GM18505 (cell line): ENCODE measurements at regions not wholly inside any gene's neighbourhood (a gene's known extent, or its start where the extent isn't known, plus 50 kb on each side); places are given as distances from the start of the nearest gene placed in this dataset.

ENCODE experiments used
- ATAC-seq: cut with Tn5 transposase; IDR thresholded peaks from one replicate; pipeline ENCODE4 v1.9.1; 2021; ENCODE audit not compliant: unreplicated experiment
- POLR2A ChIP-seq: IDR thresholded peaks from 4 replicates; pipeline ENCODE4 v1.6.1; 2011; ENCODE audit warnings: borderline replicate concordance; ENCODE audit not compliant: insufficient read depth, insufficient read length; ENCODE audit errors: extremely low read depth

DNA sequence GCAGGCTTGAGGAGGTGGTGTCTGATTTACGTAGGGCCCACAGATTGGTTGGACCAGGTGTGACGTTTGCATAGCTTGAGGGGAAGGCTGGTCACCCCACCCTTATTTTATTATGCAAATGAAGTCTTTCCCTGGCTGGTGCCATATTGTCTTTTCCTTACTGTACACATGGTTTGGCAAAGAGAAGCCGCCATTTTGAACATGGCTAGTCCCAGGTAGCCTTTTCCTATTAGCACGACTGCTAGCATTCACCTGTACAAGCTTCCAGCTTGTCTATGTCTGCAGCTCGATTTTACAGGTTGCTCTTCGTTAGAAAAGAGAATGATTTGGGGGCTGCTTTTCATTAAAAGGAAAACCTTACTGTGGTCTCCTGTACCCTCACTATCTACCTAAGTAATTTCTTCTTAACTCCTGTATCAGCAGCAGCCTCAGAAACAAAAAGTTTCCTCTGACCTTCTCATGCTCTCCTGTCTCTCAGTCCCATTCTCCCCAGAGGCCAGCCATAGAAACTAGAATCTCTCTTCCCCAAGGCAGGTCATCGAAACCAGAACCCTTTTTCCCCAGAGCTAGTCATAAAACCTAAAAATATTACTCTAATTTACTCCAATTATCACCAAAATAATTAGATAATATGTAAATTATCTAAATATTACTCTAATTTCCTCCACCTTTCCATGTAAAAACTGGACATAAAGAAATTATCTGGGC, 151.8 kb downstream of the B3GNT2 start:
- TF ChIP-seq POLR2A: no peak
- no peak for ATAC-seq

DNA sequence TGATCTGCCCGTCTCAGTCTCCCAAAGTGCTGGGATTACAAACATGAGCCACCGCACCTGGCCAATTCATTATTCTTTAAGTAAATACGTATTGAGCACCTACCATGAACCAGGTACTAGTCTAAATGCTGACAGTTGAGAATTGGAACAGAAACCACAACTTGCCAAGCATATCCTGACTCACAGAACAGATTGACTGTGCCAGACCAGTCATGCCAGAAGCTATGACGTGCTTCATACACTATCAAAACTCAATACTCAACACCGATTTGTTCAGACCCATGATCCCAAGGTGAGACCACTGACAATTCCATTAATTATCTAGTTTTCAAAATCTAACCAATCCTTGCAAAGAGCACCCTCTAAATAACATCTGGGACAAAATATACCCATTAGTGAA, 148.6 kb downstream of the B3GNT2 start:
- ATAC-seq: peak; percentile 82
- no peak for TF ChIP-seq POLR2A

DNA sequence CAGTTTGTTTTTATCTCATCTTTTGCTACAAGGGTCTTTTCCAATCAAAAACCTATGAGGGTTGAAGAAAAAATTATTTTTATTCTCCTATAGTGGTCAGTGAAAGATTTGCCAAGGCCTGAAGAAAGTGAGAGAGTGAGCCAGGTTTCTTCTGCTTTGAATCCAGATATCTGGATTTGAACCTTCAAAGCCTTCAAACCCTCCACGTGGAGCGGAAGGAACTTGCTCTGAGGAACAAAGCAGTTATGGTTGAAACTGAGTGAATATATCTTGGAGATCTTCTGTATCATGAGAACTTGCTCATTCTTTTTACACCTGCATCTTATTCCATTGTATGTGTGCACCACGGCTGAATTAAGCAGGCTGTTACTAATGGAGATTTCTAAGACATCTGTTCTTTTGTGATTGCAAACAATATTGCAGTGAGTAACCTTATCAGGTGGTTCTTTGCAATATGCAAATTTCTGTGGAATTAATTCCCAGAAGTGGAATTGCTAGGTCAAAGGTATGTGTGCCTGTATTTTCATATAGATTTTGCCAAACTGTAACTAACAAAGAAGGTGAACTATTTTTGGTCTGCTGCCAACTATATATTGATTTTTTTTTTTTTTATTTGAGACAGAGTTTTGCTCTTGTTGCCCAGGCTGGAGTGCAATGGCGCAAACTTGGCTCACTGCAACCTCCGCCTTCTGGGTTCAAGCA, 147.9 kb downstream of the B3GNT2 start:
- no peak for TF ChIP-seq POLR2A
- no peak for ATAC-seq

DNA sequence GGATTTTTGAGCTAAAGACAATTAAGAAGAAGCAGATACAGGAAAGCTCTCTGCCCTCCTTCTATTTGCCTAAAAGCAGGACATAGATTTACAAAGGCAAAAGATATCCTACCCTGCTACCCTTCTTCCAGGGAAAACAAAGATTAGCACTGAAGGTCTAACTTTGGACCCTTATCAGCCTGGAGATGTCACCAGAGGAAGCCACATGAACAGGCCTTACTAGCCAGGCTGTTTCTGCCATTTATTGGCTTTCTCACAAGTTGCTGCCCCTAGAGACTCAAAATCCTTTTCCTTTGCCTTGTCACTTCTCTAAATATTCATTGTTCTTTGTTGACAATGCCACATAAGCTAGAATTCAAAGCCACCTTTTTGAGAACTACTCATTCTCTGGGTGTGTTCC, 147.3 kb downstream of the B3GNT2 start:
- ATAC-seq: no peak
- no peak for TF ChIP-seq POLR2A

DNA sequence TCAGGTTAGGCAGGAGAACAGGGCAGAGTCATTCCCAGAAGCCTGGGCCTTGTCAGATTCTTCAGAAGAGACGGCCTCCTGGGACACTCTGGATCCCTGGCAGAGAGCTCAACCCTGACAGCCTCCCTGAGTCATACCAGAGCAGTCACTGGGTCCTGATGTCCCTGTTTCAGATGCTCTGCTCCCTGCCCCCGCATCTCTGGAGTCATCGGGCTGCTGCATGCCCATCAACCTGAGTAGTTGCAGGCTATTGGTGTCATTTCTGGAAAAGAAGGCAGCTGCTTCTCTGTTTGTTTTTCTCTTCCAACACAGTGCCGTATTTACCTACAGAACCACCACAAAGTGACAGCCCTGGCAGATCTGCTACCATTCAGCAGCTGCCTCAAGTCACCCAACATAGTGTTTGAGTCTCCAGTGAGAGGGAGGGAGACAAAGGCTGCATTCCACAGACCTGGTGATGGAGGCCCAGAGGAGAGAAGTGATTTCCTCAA, 145.1 kb downstream of the B3GNT2 start:
- no peak for TF ChIP-seq POLR2A
- no peak for ATAC-seq

DNA sequence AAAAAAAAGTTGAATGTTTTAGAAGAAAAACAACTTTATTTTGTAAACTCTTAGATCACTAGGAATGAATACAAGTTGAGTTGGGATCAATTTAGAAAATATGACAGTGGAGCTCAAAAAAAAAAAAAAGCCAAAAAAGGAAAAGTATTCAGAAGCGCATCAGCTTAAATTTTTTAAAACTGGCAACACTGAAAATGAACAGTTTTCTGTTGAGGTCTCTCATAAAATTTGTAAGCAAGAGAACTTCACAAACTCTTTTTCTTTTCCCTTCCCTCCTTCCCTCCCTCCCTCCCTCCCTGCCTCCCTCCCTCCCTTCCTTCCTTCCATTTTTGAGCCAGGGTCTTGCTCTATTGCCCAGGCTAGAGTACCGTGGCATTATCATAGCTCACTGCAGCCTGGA, 143.9 kb downstream of the B3GNT2 start:
- no peak for TF ChIP-seq POLR2A
- no peak for ATAC-seq

DNA sequence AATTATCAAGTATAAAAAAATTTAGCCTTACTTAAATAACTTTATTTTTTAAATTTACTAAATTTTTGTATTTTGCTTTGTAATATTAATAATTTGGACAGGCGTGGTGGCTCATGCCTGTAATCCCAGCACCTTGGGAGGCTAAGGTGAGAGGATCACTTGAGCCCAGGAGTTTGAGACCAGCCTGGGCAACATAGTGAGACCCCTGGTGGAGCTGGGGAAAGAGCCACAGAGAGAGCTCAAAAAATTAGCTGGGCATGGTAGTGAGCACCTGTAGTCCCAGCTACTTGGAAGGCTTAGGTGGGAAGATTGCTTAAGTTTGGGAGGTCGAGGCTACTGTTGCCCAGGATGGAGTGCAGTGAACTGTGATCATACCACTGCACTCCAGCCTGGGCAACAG, 143.5 kb downstream of the B3GNT2 start:
- ATAC-seq: no peak

DNA sequence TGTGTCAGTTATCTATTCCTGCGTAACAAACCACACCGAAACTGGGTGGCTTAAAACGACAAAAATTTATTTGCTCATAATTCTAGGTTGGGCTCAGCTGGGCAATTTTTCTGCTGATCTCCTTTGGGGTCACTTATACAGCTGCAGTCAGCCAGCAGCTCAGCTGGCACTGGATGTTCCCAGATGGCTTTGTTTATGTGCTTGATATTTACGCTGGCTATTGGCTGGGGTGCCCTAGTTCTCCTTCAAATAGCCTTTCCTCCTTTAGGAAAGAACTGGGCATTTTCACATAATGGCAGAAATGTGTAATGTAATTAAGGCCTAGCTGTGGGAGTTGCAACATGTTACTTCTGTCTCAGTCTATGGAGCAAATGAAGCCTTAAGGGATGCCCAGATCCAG, 142.2 kb downstream of the B3GNT2 start:
- TF ChIP-seq POLR2A: no peak
- no peak for ATAC-seq

More for the DNA sequence above, 143.5 kb downstream of the B3GNT2 start:
- no peak for TF ChIP-seq POLR2A

DNA sequence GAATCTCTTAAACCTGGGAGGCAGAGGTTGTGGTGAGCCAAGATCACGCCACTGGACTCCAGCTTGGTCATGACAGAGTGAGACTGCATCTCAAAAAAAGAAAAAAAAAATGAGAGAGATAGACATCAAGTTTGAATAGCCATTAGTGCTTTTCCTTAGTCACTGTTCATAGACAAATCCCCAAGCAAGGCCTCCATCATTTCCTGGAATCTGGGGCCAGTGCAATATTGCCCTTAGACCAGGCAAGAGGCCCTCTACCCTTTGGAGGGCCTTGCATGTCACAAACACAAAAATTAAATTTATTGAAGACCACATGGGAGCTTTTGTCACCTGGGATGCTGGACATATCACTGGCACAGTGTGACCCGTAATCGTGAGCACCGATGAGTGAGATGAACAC, 141.5 kb downstream of the B3GNT2 start:
- no peak for TF ChIP-seq POLR2A
- ATAC-seq: no peak

DNA sequence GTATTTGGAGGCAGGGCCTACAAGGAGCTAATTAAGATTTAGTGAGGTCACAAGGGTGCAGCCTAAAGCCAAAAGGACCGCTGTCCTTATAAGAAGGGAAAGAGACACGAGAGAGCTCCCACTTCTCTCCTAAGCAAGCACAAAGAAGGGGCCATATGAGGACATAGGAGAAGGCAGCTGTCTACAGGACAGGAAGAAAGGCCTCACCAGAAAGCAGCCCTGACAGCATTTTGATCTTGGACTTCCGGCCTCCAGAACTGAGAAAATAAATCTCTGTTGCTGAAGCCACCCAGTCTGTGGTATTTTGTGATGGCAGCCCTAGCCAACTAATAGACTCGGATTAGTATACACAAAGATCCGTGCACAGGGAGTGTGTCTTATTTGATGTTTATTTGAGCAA, 139.7 kb downstream of the B3GNT2 start:
- no peak for TF ChIP-seq POLR2A
- ATAC-seq: no peak

DNA sequence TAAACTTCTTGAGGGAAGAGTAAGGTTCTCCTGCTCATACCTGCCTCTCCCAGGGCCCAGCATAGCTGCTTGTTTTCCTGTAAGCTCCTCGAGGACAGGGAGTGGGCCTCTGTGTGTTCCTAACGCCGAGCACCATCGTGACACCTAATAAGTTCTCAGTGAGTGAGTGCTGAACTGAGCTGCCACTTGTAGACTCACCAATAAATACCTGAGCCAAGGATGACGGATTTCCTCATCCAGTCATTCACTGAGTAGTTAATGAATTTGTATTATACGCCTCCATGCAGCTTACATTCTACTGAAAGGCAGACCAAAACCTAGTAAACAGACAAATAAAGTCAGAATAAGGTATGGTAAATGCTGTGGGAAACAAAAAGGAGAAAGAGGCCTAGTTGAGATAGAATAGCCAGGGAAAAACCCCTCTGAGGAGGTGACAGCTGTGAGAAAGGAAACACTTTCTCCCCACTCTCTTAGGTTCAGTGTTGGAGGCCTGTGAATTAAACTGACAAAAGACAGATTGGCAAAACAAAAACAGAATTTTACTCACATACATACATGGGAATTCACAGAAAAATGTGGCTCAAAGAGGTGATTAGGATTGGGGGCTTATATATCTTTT, 138.6 kb downstream of the B3GNT2 start:
- TF ChIP-seq POLR2A: no peak
- no peak for ATAC-seq

DNA sequence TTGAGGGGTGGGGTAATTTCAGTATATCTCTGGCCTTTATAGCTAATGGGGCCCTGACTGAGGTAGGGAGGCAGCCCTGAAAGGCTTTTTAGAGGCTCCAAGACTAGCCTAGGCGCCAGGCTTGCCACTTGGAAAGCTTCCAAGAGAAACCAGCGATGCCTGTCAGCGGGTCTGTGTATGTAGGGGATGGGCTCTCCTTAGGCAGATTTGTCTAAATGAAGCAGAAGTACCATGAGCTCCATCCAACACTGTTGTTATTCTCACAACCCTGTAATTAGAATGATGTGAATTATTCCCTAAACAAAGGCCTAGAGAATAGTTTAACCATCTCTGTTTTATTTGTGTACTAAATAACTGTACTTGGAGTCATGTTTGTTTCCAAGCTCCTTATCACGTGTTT, 138.1 kb downstream of the B3GNT2 start:
- no peak for TF ChIP-seq POLR2A
- ATAC-seq: no peak

DNA sequence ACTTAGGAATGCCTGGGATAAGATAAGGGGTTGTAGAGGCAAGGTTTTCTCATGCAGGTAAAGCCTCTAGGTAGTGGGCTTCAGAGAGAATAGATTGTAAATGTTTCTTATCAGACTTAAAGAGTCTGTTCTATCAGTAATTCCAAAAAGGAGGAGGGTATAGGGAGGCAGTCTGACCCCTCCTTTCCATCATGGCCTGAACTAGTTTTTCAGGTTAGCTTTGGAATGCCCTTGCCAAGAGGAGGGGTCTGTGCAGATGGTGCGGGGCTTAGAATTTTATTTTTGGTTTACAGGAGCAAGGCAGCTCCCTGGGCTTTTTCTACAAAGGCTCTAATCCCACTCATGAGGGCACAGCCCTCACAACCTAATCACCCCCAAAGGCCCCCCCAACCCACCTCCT, 135.0 kb downstream of the B3GNT2 start:
- ATAC-seq: no peak

DNA sequence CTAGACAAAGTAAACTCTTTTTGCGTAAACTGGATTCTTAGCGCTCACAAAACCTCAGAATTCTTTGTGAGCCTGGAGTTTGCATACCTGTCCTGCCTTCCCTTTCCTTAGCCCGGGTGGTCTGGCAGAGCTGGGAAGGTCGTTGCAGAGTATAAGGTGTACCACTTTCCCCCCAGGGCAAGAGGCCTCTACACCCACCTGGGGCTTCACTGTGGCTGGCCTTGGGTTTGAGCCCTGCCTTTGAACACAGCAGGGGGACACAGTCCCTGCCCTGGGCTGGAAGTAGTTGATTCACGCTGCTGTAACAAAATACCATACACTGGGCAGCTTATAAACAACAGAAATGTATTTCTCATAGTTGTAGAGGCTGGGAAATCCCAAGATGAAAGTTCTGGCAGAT, 133.9 kb downstream of the B3GNT2 start:
- ATAC-seq: no peak

More for the DNA sequence above, 135.0 kb downstream of the B3GNT2 start:
- TF ChIP-seq POLR2A: no peak

More for the DNA sequence above, 133.9 kb downstream of the B3GNT2 start:
- TF ChIP-seq POLR2A: no peak
